GM18508 (cell line): ENCODE measurements at regions not wholly inside any gene's neighbourhood (a gene's known extent, or its start where the extent isn't known, plus 50 kb on each side); places are given as distances from the start of the nearest gene placed in this dataset.
"Not testable (repeated sequence)": the region's sequence is repeated elsewhere in the genome, so short reads cannot be mapped to it uniquely, and the experiment has no call there.

Experiments used
- ATAC-seq: cut with Tn5 transposase; IDR thresholded peaks from one replicate; pipeline ENCODE4 v1.9.1; 2021; ENCODE audit warnings: moderate number of reproducible peaks; ENCODE audit not compliant: insufficient read depth, unreplicated experiment

DNA sequence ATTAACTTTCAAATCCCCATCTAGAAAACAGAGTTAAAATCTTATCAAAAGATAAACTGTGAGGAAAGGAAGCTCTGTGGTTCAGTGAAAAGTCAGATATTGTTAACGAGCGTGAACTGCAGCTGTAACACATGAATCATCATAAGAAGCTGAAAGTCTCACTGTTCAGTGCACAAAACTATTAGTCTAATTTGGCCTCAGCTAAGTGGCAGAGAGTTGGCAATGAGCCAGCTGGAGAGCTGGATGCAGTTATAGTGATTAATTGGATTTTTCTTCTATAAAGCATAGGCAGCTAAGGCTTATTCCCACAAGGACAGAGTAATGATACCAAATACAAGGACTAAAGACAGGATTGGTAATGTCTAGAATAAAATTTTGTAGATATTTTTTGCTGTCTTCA lies 101.1 kb upstream of the ABCB5 start:
- ATAC-seq = no peak

DNA sequence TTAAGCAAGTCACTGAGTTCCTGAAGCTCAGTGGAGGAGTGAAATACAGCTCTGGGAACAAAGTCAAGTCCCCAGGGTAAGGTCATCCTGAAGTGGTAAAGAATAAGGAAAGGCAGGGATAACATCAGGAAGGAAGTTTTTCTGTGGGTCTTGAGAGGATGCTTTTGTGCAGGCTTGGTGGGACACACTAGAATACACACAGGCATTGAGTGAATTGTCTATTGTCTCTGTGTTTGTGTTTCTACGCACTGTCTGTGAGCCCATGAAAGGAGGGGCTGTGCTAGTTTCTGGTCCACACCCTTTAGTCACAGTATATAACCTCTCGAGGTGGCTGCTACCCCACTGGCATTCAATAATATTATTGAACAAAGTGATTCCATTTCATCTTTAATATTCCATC lies 95.8 kb upstream of the ABCB5 start:
- no peak for ATAC-seq

DNA sequence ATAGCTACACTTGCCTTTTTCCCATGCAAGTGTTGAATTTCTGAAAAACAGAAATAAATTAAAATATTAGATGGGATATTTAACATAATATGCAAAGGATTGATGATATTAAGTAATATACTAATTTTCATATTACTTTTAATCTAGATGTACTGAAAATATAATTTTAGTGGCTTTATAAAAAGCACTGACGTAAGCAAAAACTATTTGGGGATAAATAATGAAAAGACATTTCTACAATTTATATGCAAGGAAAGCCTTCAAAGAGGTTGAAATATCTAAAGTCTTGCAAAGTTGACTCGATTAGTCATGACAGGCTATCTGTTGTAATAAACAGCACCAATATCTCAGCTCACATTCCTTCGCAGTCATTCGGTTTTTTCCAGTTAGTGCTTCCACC lies 94.9 kb upstream of the ABCB5 start:
- ATAC-seq = no peak

DNA sequence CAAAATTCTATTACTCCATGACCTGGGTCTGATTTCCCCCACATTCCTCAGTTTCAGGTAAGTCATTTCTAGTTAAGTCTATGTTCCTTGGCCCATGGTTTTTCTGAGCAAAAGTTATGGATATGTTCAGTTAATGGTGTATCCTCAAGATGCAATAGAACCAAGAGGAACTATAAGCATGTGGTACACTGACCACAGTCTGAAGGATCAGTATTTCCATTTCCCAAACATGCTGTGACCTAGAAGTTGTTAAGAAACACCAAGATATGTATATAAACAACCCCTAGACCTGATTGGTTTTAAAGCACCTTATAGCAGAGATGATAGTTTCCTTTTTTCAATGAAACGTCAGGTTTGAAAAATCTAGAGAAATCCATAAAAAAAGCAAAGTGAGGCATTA lies 94.2 kb upstream of the ABCB5 start:
- no peak for ATAC-seq

DNA sequence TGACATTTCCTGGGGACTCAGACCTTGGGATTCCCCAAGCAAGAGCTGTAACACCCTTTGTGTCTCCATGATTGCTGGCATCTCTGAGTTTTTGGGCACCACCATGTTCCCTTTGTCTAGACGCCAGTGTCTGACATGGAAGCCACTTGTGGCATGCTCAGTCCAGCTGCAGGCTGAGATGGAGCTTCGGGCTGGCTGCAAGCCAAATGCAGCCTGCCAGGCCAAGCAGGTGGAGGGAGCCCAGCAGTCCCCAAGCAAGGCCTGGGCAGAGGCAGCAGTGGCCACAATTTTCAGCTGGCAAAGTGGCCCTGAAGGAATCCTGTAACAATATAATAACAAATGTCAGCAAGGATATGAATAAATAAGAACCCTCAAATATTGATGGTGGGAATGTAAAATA lies 86.2 kb upstream of the ABCB5 start:
- no peak for ATAC-seq

DNA sequence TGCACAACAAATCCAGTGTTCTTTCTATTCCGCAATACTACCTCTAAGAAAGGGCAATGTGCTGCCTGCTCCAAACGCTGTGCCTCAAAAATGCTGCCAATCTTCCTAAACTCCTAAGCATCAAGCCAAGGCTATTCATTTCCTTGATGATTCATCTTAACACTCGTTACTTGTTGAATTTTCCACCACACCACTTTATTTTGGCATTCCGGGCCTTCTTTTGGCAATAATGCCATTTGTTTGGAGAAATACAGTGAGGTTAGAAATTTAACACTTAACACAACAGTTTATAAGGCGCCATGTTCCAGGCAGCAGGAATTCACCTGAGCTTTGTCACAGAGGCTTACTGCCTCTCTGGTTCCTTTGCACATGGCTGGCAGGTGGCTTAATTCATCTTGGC lies 82.6 kb upstream of the ABCB5 start:
- no peak for ATAC-seq

DNA sequence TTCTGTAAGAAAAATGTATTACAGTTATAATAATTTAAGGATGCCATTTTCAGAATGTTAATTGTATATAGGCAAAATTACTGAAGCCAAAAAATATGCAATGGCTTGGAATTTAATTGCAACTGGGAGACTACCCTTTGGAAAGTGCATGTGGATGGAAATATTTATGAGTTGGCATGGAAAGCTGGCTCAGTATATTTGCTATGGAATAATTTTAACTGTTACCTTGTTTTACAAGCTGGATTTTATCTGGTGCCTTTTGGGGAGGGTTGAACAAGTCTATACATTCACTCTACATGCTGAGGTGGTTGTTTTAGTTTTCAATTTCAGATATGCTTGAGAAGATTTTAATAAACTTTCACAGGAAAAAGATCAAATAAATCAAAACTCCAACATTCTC lies 80.9 kb upstream of the ABCB5 start:
- ATAC-seq = no peak

DNA sequence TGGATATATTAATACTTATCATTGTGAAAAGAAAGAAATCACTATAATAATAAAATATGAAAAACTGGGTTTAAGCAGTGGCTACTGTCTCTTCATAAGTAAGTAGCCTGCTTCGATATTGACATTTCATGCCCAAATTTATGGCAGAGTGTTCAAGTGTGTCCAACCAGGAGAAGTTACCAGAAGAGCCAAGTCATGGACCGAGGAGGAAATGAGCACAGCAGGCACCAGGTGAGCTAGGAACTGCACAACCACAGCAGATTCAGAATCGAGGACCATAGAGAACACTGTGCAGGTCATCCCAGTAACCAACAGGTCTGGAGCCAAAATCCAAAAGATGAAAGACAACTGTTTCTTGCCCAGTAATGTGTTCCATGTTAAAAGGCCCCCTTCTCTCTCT lies 79.9 kb upstream of the ABCB5 start:
- no peak for ATAC-seq

DNA sequence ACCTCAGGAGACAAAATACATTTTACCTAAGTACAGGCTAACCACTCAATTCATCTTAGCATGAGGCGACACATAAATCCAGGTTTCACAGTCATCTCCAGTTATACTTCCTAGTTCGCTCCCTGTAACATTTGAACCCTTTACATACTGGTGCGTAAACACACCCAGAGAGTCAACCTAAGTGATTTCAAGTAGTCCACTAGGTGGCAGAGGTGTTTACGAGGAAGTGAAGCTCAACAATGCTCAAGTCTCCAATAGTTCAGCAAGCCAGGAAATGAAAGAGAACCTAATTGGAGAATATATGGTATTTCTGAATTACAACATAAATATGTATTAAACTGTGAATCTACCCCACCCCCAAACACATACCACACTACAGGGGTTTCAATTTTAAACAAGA lies 76.3 kb upstream of the ABCB5 start:
- no peak for ATAC-seq

DNA sequence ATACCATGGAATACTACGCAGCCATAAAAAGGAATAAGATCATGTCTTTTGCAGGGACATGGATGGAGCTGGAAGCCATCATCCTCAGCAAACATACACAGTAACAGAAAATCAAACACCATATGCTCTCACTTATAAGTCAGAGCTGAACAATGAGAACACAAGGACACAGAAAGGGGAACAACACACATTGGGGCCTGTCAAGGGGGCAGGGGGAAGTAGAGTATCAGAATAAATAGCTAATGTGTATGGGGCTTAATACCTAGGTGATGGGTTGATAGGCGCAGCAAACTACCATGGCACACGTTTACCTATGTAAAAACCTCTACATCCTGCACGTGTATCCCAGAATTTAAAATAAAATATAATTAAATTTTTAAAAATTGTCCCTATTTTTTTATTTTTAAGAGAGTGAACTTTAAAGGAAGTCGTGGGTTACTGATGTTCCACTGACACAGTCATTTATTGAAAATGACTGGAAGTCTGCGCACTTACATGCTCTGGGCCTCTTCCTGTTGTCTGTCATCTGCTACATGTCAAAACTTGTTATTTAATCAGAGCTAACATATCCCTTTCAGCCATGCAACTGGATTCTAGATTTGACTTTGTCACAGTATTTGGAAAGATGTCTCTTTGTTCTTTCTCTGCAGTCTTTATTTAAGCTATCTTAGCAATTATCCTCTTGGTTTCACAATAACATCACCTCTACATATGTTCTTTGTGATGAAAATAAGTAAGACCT lies 73.7 kb upstream of the ABCB5 start:
- peak; percentile 68 for ATAC-seq

DNA sequence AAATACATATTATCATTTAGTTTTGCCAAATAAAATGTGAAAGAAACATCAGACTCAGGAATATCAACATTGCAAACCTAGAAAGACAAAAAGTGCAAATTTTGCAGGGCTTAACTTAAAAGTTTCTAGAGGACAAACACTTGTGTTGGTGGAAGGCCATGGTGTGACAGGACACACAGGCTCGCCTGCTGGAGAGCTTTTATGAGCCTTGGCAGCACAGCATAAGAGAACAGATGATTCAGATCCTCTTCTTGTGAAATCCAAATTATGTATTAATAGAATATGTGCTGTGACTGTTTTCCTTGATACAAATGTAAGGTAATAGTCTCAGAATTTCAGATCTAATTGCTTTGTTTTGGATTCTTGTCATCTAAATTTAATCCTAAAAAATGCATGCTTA lies 72.9 kb upstream of the ABCB5 start:
- no peak for ATAC-seq

DNA sequence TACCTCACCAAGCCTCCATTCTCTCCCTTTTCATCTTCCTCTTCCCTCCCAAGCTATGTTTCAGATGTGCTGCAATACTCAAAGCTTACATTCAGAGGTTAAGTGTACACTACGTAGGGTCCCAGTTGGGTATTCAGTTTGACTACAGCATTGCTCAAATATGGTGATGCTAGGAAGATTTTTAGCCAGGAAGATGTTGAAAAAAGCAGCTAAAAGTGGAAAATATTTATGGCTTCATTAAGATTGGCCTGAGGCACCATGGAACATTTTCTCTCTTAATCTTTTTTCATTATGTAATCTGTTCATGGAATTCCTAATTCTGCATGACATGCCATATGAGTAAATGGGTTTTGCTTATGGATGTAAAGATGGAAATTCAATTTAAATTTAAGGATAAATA lies 72.0 kb upstream of the ABCB5 start:
- no peak for ATAC-seq

DNA sequence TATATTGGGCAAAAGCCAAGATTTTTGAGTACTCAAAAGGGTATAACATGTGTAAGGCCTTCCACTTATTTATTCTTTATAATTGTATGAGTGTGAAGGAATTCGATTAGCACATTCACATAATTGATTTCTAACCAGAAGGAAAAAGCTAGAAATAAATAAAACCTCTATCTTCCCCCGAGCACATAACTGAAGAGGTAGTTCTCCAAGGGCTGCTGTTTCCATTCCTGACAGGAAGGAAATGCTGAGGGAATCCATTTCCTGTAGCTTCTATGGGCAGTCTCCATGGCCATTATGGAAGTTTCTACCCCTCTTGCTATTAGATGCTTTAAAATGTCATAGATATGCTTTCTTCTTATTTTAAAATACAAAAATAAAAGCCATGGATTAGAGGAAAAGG lies 70.5 kb upstream of the ABCB5 start:
- ATAC-seq = no peak

DNA sequence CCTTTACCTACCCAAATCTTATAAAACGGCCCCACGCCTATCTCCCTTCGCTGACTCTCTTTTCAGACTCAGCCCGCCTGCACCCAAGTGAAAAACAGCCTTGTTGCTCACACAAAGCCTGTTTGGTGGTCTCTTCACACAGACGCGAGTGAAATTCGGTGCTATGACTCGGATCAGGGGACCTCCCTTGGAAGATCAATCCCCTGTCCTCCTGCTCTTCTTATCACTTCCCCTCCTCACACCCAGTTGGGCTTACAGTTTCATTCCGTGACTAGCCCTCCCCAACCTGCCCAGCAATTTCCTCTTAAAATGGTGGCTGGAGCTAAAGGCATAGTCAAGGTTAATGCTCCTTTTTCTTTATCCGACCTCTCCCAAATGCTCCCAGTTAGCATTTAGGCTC lies 68.5 kb upstream of the ABCB5 start:
- ATAC-seq = not testable (repeated sequence)

DNA sequence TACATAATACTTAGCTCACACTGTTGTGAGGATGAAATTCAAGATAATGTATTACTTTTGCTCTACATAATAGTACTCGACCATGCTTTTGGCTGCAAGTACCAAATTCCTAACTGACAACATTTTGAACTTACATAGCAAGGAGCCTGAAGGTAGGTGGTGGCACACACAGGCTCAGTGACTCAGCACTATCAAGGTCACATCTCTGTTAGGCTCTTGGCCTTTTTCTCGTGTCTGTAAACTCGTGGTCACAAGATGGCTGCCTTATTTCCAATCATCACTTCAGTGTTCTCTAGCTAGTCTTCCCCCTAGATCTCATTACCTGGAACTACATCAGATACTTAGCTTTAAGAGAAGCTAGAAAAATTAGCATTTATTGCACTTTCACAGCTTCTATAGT lies 61.4 kb upstream of the ABCB5 start:
- no peak for ATAC-seq

DNA sequence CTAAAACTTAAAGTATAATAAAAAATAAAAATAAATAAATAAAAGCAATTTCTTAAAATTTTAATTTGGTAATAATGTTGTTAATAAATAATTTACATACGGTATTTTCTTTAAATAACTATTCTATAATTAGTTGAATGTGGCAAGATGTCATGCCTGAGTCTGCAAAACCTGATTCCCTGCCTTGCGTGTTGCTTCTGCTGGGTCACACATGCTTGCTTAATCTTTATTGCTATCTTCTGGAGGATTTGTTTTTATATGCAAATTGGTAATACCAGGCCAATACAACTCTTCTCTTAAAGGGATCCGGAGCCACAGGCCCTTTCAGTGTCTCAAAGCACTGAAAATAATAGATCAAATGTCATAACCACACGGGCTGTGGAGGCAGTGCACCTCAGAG lies 59.4 kb upstream of the ABCB5 start:
- ATAC-seq = no peak

DNA sequence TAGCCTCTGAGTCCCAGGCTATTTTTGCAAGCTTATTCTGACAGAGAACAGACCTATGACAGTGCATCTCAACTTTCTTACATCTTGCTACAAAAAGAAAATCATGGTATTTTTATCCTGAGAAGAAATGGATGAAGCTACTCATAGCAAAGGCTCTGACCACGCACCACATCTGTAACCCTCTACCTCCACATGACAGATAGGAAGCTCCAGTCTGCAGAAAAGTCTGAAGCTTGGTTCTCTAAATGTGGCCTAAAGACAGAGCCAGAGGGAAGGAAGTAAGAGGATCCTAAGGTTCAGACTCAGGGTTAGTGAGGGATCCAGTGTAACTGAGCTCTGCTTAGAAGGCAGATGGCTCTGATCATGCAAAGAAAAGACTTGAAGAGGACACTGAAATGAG lies 58.4 kb upstream of the ABCB5 start:
- ATAC-seq = no peak

DNA sequence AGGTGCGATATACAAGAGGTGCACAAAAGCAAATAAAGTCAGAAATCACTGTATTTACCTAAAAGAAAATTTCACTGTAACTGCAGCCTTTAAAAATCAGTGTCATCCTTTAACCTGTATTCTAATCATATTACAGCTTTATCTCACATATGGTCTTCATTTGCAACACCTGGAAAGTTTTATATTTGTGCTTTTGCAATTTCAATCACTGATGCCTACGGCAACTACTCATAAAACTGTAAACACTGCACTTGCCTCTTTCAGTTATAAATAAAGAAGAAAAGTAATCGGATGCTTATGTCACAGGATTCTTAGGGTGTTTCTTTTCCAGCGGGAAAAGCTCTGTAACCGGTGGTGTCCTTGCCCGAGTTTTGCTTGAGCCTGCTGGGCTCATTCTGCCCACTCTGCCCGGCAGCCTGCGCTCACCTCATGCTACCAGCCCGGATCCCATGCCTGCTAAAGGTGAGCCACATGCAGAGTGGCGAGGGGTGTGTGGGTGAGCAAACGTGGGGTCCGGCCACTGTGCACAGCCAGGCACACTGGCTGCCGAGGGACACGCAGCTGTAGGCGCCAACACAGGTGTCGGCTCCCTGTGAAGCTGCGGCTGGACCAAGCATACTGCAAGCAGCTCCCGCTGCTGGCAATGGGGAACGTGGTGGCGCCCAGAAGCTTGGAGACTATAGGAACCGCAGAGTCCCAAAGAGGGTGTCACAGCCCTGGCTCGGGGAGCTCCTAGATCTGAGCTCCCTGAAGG lies 56.3 kb upstream of the ABCB5 start:
- no peak for ATAC-seq

DNA sequence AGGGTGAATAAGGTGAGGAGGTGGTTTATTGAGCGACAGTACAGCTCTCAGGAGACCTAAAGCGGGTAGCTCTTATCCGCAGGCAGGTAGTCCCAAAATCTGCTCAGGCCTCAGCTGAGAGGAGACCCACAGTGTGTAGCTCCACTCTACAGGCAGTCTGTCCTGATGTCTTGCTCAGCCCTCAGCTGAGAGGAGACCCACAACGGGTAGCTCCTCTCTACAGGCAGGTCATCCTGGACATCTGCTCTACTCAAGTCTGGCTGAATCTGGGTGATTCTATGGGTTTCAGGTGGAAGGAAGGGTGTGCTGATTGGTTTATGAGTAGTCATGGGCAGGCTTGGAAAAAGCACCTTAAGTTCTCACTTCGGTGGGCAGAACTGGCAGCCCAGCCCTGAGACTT lies 55.6 kb upstream of the ABCB5 start:
- ATAC-seq = no peak

DNA sequence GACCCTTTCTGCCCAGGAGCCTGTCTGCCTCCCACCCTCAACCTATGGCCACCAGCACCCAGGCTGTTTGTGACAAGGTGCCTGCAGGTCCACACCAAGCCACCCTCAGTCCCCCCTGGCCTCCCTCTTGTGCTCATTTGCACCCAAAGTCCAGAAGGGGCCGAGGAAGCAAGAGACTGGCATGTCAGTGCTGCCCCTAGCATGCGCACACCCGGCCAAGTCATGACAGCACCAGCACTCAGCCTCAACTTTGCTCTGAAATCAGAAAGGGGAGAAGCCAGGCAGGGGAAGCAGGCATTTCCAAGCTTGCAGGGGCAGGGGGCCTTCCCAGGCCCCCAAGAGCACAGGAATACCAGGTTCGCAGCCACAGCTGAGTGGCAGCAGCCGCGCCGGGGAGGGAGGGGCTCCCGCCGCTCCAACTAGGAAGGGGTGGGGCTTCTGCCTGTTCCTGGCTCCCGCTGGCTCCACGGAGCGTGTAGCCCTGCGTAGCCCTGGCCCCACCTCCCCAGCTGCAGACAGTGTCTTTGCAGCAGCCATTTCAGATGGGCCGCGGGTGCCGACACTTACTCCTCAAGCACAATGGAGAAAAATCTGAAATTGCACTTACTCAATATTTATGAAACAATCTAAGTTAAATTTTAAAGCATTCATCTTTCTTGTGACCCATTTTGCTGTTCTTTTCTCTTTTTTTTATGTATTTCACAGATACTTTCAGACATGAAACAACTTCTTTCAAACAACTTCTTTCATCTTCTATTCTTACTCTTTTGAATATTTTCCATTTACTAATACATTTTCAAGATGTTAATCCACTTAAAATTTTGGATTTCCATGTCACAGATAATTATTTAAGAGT lies 54.9 kb upstream of the ABCB5 start:
- no peak for ATAC-seq

DNA sequence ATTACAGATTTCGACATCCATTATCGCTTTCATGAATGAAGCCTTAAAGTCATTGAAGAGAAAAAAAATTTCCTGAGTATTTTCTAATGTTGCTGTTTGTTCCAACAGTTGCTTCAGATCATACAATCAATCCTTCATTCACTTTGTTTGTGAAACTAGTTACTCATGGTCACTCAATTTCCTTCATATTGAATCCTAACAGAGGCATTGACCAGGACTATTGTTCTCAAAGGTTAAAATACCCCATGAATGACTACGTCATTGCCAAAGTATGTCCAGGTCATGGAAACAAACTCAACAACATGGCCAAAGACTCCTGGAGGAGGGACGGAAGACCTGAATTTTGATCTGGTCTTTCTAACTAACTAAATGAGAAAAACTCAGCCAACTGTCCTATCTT lies 54.0 kb upstream of the ABCB5 start:
- no peak for ATAC-seq
